GM04504 (cell line): ENCODE measurements at regions not wholly inside any gene's neighbourhood (a gene's known extent, or its start where the extent isn't known, plus 50 kb on each side); places are given as distances from the start of the nearest gene placed in this dataset.

ENCODE experiments used
- DNase-seq: peaks from one replicate; pipeline ENCODE4 v3.0.0-alpha.2; 2012; ENCODE audit warnings: low read depth

- DNase-seq: no peak
Observed at GRCh38 chr3:82287562-82287961, 526.1 kb upstream of the GBE1 start.

- DNase-seq: no peak
Observed at GRCh38 chr3:82281205-82281604, 519.8 kb upstream of the GBE1 start.

DNA sequence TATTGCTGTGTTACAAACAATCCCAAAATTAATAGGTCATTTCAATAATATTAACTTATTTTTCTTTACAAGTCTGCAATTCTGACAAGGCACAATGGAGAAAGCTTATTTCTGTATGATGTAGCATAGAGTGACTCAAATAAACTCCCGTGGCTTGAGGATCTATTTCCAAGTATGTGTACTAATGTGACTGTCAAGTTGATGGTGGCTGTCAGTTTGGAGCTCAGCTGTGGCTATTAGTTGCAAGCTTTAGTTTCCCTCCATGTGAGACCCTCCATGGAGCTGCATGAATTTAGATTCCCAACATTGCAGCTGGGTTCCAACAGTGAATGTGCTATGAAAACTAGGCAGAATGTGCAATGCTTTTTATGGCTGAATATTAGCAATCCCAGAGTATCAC, 515.5 kb upstream of the GBE1 start:
- no peak for DNase-seq

DNA sequence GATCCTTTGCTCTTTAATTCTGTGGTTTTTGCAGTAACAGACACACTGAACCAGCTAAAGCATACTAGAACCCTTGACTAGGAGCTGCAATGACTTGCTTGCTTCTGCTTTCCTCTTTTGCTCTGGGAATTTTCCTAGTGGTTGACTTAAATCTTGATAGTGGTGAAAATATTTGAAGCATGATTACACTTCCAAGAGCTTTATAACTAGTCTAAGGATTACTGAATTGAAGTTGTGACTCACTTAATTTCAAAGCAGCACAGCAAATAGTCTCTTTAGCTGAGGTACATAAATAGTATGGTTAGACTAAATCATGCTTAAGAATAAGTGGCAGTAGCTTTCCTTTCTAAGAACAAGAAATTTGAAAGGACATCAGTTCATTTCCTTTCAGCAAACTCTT, 513.5 kb upstream of the GBE1 start:
- no peak for DNase-seq

GRCh38 chr3:82265747-82266146, 504.3 kb upstream of the GBE1 start:
- DNase-seq: no peak

GRCh38 chr3:82262193-82262592, 500.7 kb upstream of the GBE1 start:
- no peak for DNase-seq

DNA sequence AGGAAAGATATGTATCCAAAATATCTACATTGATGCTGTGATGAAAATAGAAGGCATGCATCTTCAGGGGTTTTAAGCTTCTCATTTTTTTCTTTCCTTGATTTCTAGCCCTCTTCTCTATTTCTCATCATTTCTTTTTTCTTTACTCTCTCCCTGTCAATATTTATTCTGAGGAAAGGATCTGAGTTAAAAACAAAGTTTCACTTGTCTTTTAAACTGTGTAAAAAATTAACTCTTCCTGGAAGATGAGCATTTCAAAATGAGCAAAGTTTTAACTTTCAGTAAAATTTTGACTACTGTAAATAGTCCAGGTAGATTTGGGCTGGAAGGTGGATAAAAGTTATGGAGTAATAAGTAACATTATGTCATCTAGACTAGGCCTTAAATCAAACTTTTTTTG, 500.2 kb upstream of the GBE1 start:
- DNase-seq: no peak

DNA sequence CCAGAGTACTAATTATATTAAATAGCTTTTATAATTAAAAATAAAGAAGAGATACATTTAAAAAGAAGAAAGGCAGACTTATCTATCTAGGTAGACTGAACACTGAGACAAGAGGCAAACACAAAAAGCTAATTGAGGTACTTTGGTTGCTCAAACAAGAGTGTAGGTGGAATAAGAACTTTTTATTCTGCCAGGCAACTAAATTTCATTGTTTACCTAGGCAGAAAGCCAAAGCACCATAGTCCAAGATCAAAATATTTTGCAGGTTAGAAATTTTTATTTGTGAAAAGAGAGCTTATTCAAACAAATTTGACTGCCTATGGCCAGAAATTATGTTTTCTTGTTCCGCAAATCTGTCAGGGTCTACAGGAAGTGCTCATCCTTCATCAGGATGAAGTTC, 499.6 kb upstream of the GBE1 start:
- DNase-seq: no peak

- no peak for DNase-seq
Observed at GRCh38 chr3:82259994-82260393, 498.5 kb upstream of the GBE1 start.

GRCh38 chr3:82240322-82240721, 478.9 kb upstream of the GBE1 start:
- no peak for DNase-seq

DNA sequence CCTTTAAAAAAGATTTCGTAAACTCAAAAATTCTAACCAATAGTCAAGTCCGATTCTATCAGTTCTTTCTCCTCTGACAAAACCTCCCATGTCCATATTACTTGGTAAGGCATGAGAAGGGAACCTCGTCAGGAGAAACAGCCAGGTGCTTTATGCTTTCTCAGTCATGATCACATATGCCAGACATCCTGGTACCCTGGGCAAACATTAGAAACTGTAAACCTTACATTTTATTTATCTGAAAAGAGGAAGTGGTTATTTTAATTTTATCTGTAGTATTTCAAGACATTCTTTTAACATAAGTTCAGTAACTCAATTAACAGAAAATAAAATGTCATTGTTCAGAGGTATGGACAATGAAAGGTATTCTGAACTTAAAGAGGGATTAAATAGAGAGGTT, 474.8 kb upstream of the GBE1 start:
- no peak for DNase-seq

DNA sequence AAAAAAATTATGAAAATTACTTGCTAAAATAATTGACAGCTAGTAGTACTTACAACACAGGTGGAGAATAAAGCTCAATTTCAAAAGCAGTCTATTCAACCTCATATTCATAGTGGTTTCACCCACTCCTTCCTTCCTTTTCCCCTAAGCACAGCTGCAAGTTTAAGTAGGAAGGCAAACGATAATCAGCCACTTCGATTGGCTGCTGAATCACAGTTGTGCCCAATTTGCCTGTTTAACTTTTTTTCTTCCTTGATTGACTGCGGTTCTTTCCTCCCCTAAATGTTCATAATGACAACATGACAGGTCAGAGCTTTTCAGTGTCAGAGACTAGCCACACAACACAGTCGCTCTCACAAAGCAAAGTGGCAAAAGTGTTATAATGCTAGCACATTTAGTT, 468.0 kb upstream of the GBE1 start:
- no peak for DNase-seq

- no peak for DNase-seq
Observed at GRCh38 chr3:82224661-82225060, 463.2 kb upstream of the GBE1 start.

GRCh38 chr3:82222401-82222800, 461.0 kb upstream of the GBE1 start:
- DNase-seq: no peak

- DNase-seq: no peak
Observed at GRCh38 chr3:82217571-82217970, 456.1 kb upstream of the GBE1 start.

DNA sequence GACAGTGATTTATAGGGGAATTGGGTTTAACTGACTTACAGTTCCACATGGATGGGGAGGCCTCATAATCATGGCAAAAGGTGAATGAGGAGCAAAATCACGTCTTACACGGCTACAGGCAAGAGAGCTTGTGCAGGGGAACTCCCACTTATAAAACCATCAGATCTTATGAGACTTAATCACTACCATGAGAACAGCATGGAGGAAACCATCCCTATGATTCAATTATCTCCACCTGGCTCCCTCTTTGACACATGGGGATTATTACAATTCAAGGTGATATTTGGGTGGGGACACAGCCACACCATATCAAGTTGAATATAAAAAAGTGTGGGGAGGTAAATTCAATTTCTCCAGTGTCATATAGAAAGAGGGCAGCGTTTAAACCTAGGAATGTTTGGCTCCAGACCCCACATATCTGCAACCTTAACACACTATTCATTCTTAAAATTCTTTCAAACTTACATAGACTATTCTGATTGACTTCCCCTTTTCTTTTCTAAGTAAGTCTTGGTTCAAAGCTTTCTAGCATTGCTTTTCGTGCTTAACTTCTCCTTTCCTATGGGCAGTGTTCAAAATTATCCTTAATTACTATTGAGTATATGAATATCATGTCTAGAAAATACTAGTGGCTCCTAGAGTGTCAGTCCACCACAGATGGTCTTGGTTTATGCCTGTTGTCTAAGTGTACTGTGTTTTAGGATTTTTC, 446.7 kb upstream of the GBE1 start:
- no peak for DNase-seq

GRCh38 chr3:82202269-82202668, 440.8 kb upstream of the GBE1 start:
- DNase-seq: no peak

DNA sequence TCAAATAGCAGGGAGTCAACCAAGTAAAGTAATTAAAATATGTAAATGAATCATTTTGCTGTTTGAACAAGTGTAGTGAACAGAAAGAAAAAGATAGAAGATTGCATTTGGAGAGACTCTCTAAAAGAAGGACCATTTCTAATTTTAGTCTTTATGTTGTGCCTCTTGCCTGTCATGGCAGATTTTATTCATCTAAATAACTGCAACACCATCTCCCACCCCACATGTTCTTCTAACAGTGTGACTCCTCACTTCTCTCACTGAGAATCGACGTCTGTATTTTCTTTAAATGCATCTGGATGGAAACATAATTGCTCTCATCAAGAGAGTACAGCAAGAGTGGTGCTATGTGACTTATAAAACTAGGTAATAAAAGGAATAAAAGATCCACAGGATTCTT, 439.9 kb upstream of the GBE1 start:
- no peak for DNase-seq

DNA sequence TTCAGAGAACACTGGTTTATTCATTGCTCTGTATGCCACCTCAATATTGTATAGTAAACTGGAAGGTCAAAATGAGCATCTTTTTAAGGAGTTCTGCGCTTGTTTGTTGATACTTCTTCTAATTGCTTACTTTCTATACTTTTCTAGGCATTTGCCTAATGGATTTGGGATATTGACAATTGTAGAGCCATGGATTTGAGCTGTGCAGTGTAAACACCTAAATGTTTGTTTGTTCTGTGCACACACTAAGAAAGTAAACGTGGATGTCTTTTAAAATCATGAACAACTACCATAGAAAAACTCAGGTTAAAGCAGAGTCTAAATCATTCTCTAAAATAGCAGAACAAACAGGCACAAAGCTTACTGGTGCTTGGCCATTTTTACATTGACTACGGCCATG, 436.6 kb upstream of the GBE1 start:
- DNase-seq: no peak

GRCh38 chr3:82196645-82197044, 435.2 kb upstream of the GBE1 start:
- no peak for DNase-seq

GRCh38 chr3:82194870-82195269, 433.4 kb upstream of the GBE1 start:
- DNase-seq: no peak

DNA sequence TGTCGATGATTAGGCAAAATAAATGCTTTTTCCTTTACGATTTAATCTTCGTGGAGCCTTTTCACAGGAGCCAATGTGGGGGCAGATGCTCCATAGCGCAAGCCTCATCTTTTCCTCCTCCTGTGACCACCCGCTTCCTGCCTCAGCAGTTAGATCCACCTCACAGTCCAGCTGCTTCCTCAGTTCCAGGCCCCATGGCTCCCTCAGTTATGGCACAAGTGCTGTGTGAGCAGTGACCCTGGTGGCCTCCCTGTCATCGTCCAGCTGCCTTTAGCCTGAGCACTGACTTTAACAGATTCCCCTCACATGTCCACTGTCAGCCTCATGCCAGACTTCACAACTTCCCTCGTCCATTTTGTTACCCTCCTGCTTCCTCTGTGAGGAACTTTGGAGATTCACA, 424.6 kb upstream of the GBE1 start:
- no peak for DNase-seq

GRCh38 chr3:82179291-82179690, 417.8 kb upstream of the GBE1 start:
- no peak for DNase-seq

DNA sequence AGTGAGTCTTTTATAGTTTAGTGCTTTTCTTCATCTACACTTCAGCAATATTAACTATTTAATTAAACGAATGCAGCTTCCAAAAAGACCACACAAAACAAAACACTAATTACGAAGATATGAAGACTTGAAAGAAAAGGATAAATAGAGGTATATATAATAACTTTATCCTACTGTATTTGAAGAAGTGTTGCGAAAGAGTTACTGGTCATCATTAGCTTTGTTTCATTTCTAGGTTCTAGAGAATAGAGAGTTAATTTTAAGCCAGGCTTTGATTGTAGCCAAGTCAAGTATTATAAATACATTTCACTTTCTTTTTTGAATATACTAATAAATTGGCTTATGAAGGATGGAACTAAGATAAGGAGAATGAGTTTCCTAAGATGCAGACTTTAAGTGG, 416.8 kb upstream of the GBE1 start:
- no peak for DNase-seq

DNA sequence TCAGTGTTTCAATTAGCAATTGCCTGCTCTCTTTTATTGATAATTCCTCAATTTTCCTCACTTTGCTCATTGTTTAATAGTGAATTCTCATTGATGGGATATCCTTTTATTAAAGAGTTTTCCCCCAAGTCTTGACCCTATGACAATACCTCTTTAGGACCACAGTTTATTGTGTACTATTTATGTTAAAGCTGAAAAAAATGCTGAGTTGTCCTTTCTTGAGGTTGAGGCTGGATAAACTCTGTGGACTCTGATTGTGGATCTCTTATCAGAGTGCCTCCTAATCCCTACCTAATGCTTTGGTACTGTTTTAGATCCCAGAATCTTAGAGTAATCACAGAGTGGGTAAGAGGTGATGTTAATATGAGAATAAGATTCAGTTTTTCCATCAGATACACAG, 416.3 kb upstream of the GBE1 start:
- DNase-seq: no peak
